ENCODE measurements at regions not wholly inside any gene's neighbourhood (a gene's known extent, or its start where the extent isn't known, plus 50 kb on each side); places are given as distances from the start of the nearest gene placed in this dataset.

DNA sequence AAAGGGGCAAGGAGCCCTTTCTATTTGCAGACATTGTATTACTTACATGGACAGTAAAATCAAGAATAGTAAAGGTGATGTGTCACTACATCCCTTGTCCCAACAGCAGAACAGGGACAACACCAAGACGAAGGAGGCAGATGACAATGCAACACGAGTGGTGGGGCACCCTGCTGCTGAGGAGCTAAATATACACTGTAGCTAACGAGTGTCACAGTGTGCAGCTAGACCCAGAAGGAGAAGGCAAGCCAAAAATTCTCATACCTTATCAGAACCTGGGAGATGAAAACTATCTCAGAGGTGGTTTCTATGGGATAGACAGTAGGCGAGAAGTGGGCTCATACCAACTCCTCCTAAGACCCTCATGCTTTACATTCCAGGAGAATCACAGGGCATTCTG lies 518.4 kb upstream of the LRRTM1 start:
- no peaks in the 10 kb centered on the region for H3K27me3 ChIP-seq (ENCODE audit: insufficient read depth, low read length)
- H3K4me1 ChIP-seq (ENCODE audit: control insufficient read depth, insufficient read depth, low read length, unreplicated experiment), result no peaks in the 10 kb centered on the region
- no peaks in the 10 kb centered on the region for H3K36me3 ChIP-seq (ENCODE audit: insufficient read depth, low read length)
- H3K27ac ChIP-seq (ENCODE audit: low read depth, low read length), result no peak overlapping the region
- H3K79me2 ChIP-seq (ENCODE audit: control insufficient read depth, insufficient read depth, low read length, unreplicated experiment), result no peaks in the 10 kb centered on the region
- H2AFZ ChIP-seq (ENCODE audit: low read length, unreplicated experiment), result no peak overlapping the region
- H3K4me3 ChIP-seq (ENCODE audit: low read depth, low read length), result no peak overlapping the region

DNA sequence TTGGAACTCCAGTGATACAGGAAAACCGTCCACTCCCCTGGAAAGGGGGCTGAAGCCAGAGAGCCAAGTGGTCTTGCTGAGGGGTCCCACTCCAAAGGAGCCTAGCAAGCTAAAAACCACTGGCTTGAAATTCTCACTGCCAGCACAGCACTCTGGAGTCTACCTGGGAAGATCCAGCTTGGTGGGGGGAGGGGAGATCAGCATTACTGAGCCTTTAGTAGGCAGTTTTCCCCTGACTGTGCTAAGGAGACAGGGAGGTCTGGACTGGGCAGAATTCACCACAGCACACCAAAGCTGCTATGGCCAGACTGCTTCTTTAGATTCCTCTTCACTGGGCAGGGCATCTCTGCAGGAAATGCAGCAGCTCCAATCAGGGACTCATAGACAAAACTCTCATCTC lies 510.7 kb upstream of the LRRTM1 start:
- Histone ChIP-seq H2AFZ (ENCODE audit: low read length, unreplicated experiment) (no peak overlapping the region), H3K79me2 (ENCODE audit: control insufficient read depth, insufficient read depth, low read length, unreplicated experiment) (no peaks in the 10 kb centered on the region), H3K4me1 (ENCODE audit: control insufficient read depth, insufficient read depth, low read length, unreplicated experiment) (no peaks in the 10 kb centered on the region), H3K36me3 (ENCODE audit: insufficient read depth, low read length) (no peaks in the 10 kb centered on the region), H3K4me3 (ENCODE audit: low read depth, low read length) (no peak overlapping the region), H3K27me3 (ENCODE audit: insufficient read depth, low read length) (no peaks in the 10 kb centered on the region), H3K27ac (ENCODE audit: low read depth, low read length) (no peak overlapping the region)

DNA sequence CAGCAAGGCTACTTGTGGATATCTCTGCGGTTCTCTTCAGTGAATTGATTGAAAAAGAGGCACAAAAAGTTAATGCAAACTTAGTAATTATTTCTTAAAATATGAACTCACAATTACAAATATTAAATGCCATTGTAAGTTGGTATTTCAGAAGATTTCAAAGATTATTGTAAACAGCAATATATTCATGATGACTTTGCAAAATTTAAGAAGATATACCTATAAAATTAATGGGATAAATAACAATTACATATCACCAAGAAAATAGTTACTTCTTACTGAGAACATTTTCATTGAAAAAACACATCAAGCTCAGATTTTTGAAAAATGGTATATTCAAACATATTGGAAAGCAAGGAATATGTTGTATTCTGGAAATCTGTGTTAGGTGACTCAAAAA lies 482.0 kb upstream of the LRRTM1 start:
- H3K27me3 ChIP-seq (ENCODE audit: insufficient read depth, low read length), result no peaks in the 10 kb centered on the region
- H2AFZ ChIP-seq (ENCODE audit: low read length, unreplicated experiment), result no peak overlapping the region
- no peaks in the 10 kb centered on the region for H3K79me2 ChIP-seq (ENCODE audit: control insufficient read depth, insufficient read depth, low read length, unreplicated experiment)
- no peaks in the 10 kb centered on the region for H3K4me1 ChIP-seq (ENCODE audit: control insufficient read depth, insufficient read depth, low read length, unreplicated experiment)
- no peak overlapping the region for H3K4me3 ChIP-seq (ENCODE audit: low read depth, low read length)
- H3K36me3 ChIP-seq (ENCODE audit: insufficient read depth, low read length), result no peaks in the 10 kb centered on the region
- no peak overlapping the region for H3K27ac ChIP-seq (ENCODE audit: low read depth, low read length)

DNA sequence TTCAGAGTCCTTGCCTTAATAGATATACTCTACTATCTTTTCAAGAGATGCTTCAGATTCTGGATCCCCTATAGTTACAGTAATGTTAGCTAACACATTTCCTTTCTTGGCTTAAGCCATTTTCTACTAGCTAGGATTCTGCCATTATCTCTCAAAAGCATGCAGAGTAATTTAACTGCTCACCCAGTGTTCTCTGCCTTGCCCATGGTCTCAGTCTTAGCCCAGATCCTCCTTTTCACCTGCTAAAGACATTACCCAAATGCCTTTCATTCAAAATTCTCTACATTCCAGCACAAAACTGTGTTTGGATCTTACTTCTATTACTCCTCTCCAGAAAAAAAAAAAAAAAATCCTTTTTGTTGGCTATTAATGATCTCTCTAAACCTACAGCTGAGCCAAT lies 474.2 kb upstream of the LRRTM1 start:
- Histone ChIP-seq H3K4me3 (ENCODE audit: low read depth, low read length) (no peak overlapping the region), H2AFZ (ENCODE audit: low read length, unreplicated experiment) (no peak overlapping the region), H3K27me3 (ENCODE audit: insufficient read depth, low read length) (no peaks in the 10 kb centered on the region), H3K79me2 (ENCODE audit: control insufficient read depth, insufficient read depth, low read length, unreplicated experiment) (no peaks in the 10 kb centered on the region), H3K4me1 (ENCODE audit: control insufficient read depth, insufficient read depth, low read length, unreplicated experiment) (no peaks in the 10 kb centered on the region), H3K27ac (ENCODE audit: low read depth, low read length) (no peak overlapping the region), H3K36me3 (ENCODE audit: insufficient read depth, low read length) (no peaks in the 10 kb centered on the region)

DNA sequence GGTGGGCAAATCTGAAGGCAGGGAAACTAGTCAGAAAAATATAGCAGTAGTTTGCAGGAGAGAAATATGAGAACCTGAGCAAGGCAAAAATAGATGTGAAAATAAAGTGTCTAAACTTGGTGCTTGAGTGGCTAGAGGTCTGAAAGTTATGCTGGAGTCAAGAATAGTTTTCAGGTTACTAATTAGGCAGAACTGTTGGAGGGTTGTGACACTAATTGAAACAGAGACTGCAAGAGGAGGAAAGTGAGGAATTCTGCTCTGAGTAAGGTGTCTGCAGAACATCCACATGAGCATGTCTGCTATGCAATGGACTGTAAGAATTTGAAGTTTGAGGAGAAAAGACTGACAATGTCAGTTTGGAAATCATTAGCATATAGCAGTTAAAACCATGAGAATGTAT lies 444.0 kb upstream of the LRRTM1 start:
- H2AFZ ChIP-seq (ENCODE audit: low read length, unreplicated experiment), result no peak overlapping the region
- no peak overlapping the region for H3K4me3 ChIP-seq (ENCODE audit: low read depth, low read length)
- H3K36me3 ChIP-seq (ENCODE audit: insufficient read depth, low read length), result no peaks in the 10 kb centered on the region
- H3K79me2 ChIP-seq (ENCODE audit: control insufficient read depth, insufficient read depth, low read length, unreplicated experiment), result no peaks in the 10 kb centered on the region
- no peaks in the 10 kb centered on the region for H3K4me1 ChIP-seq (ENCODE audit: control insufficient read depth, insufficient read depth, low read length, unreplicated experiment)
- no peaks in the 10 kb centered on the region for H3K27me3 ChIP-seq (ENCODE audit: insufficient read depth, low read length)
- H3K27ac ChIP-seq (ENCODE audit: low read depth, low read length), result no peak overlapping the region

DNA sequence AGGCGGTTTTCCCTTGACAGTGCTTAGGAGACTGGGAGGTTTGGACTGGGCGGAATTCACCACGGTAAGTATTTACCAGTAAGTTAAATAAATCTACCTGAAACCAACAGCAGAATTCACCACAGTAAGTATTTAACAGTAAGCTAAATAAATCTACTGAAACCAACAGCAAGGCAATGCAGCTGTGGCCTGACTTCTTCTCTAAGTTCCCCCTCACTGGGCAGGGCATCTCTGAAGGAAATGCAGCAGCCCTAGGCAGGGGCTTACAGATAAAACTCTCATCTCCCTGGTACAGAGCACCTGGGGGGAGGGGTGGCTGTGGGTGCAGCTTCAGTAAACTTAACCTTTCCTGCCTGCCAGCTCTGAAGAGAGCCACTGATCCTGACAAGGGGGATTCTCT lies 432.5 kb upstream of the LRRTM1 start:
- no peak overlapping the region for H3K4me3 ChIP-seq (ENCODE audit: low read depth, low read length)
- no peaks in the 10 kb centered on the region for H3K79me2 ChIP-seq (ENCODE audit: control insufficient read depth, insufficient read depth, low read length, unreplicated experiment)
- no peaks in the 10 kb centered on the region for H3K27me3 ChIP-seq (ENCODE audit: insufficient read depth, low read length)
- no peak overlapping the region for H2AFZ ChIP-seq (ENCODE audit: low read length, unreplicated experiment)
- no peaks in the 10 kb centered on the region for H3K36me3 ChIP-seq (ENCODE audit: insufficient read depth, low read length)
- no peak overlapping the region for H3K27ac ChIP-seq (ENCODE audit: low read depth, low read length)
- H3K4me1 ChIP-seq (ENCODE audit: control insufficient read depth, insufficient read depth, low read length, unreplicated experiment), result no peaks in the 10 kb centered on the region

DNA sequence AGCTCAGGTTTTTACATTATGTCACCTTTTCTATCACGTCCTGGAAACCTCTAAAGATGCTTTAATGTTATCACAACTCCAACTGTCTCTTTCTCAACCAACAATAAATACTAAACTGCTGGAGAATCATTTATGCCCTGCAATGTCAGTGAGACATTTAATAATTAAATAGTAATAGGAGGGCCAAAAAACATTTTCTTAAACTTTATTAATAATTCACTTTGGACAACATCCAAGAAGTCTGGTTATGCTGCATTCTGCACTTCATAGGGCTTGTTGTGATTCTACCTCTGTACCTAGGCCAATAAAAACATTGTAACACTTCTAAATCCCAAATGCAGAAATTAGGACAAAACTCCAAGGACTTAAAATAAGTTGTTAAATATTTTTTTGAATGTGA lies 420.4 kb upstream of the LRRTM1 start:
- no peak overlapping the region for H3K4me3 ChIP-seq (ENCODE audit: low read depth, low read length)
- no peaks in the 10 kb centered on the region for H3K27me3 ChIP-seq (ENCODE audit: insufficient read depth, low read length)
- no peaks in the 10 kb centered on the region for H3K79me2 ChIP-seq (ENCODE audit: control insufficient read depth, insufficient read depth, low read length, unreplicated experiment)
- no peaks in the 10 kb centered on the region for H3K4me1 ChIP-seq (ENCODE audit: control insufficient read depth, insufficient read depth, low read length, unreplicated experiment)
- no peak overlapping the region for H3K27ac ChIP-seq (ENCODE audit: low read depth, low read length)
- no peak overlapping the region for H2AFZ ChIP-seq (ENCODE audit: low read length, unreplicated experiment)
- no peaks in the 10 kb centered on the region for H3K36me3 ChIP-seq (ENCODE audit: insufficient read depth, low read length)

DNA sequence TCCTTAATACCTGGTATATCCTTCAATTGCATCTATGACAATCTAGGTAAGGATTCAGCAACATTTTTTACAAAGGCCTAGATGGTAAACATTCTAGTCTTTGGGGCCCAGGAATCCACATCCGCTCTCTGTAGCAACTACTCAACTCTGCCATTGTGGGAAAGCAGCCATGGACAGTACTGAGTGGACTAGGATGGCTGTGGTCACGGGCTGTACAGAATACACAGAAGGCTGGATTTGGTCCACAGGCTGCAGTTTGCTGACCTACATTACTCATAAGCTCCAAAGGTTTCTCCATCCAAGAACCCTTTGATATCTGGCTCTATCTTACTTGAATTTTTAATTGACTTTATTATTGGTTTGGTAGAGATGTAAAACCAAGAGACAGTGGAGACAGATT lies 418.3 kb upstream of the LRRTM1 start:
- no peak overlapping the region for H2AFZ ChIP-seq (ENCODE audit: low read length, unreplicated experiment)
- no peaks in the 10 kb centered on the region for H3K79me2 ChIP-seq (ENCODE audit: control insufficient read depth, insufficient read depth, low read length, unreplicated experiment)
- H3K27ac ChIP-seq (ENCODE audit: low read depth, low read length), result no peak overlapping the region
- H3K4me3 ChIP-seq (ENCODE audit: low read depth, low read length), result no peak overlapping the region
- H3K4me1 ChIP-seq (ENCODE audit: control insufficient read depth, insufficient read depth, low read length, unreplicated experiment), result no peaks in the 10 kb centered on the region
- no peaks in the 10 kb centered on the region for H3K27me3 ChIP-seq (ENCODE audit: insufficient read depth, low read length)
- no peaks in the 10 kb centered on the region for H3K36me3 ChIP-seq (ENCODE audit: insufficient read depth, low read length)

DNA sequence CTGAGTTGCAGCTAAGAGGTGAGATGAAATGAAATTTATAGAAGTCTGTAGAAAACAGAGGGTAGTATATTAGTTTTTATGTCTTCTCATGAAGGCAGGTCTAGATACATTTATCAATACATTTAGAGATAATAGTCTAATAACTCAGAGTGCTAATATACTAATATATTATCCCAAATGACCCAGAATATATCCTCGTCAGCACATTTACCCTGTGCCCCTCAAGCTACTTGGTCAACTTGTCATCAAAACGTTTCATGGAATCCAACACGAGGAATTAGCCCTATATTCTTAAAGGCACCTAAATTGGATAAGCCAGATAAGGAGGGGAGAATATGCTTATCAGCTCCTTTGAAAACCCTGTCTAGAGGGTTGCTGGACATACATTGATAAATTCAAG lies 415.1 kb upstream of the LRRTM1 start:
- Histone ChIP-seq H2AFZ (ENCODE audit: low read length, unreplicated experiment) (no peak overlapping the region), H3K27me3 (ENCODE audit: insufficient read depth, low read length) (no peaks in the 10 kb centered on the region), H3K4me3 (ENCODE audit: low read depth, low read length) (no peak overlapping the region), H3K4me1 (ENCODE audit: control insufficient read depth, insufficient read depth, low read length, unreplicated experiment) (no peaks in the 10 kb centered on the region), H3K79me2 (ENCODE audit: control insufficient read depth, insufficient read depth, low read length, unreplicated experiment) (no peaks in the 10 kb centered on the region), H3K36me3 (ENCODE audit: insufficient read depth, low read length) (no peaks in the 10 kb centered on the region), H3K27ac (ENCODE audit: low read depth, low read length) (no peak overlapping the region)

DNA sequence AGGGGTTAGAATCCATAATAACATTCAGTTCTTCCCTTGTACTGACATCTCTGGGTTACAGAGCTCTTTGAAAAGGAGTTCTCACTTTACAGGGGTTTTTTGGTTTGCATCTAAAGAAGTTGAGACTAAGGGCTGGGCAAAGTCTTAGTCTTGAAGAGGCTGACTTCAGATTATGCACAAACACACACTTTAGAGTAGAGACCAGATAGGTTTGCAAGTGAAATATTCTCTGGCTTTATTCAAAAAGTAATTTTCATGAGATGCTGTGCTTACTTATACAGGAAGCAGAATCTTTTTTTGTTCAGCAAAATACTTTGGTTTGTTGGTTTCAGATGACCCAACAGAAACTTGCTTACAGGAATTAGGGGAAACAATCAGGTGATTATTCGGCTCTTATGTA lies 410.9 kb upstream of the LRRTM1 start:
- Histone ChIP-seq H2AFZ (ENCODE audit: low read length, unreplicated experiment) (no peak overlapping the region), H3K27ac (ENCODE audit: low read depth, low read length) (no peak overlapping the region), H3K4me3 (ENCODE audit: low read depth, low read length) (no peak overlapping the region)

DNA sequence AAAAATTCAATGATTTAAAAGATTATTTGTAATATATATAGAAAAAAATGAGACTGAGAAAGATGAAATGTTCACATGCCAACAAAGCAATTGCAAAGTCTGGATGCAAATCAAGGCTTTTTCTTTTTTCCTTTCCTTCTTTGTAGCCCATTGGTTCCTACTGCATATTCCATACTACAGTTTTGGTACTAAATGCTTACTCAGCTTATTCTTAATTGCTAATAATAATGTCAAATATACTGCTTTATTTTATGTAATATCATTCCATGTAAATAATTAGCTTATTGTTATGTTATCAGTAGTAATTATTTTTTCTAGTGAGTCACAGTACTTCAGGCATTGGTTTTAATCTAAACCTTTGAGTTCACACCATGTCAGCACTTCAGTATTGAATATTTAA lies 407.4 kb upstream of the LRRTM1 start:
- H3K4me1 ChIP-seq (ENCODE audit: control insufficient read depth, insufficient read depth, low read length, unreplicated experiment), result no peaks in the 10 kb centered on the region
- H3K36me3 ChIP-seq (ENCODE audit: insufficient read depth, low read length), result no peaks in the 10 kb centered on the region
- H3K4me3 ChIP-seq (ENCODE audit: low read depth, low read length), result no peak overlapping the region
- no peaks in the 10 kb centered on the region for H3K27me3 ChIP-seq (ENCODE audit: insufficient read depth, low read length)
- H3K79me2 ChIP-seq (ENCODE audit: control insufficient read depth, insufficient read depth, low read length, unreplicated experiment), result no peaks in the 10 kb centered on the region
- no peak overlapping the region for H2AFZ ChIP-seq (ENCODE audit: low read length, unreplicated experiment)
- H3K27ac ChIP-seq (ENCODE audit: low read depth, low read length), result no peak overlapping the region

More for the DNA sequence above, 410.9 kb upstream of the LRRTM1 start:
- Histone ChIP-seq H3K79me2 (ENCODE audit: control insufficient read depth, insufficient read depth, low read length, unreplicated experiment) (no peaks in the 10 kb centered on the region), H3K4me1 (ENCODE audit: control insufficient read depth, insufficient read depth, low read length, unreplicated experiment) (no peaks in the 10 kb centered on the region), H3K36me3 (ENCODE audit: insufficient read depth, low read length) (no peaks in the 10 kb centered on the region), H3K27me3 (ENCODE audit: insufficient read depth, low read length) (no peaks in the 10 kb centered on the region)

DNA sequence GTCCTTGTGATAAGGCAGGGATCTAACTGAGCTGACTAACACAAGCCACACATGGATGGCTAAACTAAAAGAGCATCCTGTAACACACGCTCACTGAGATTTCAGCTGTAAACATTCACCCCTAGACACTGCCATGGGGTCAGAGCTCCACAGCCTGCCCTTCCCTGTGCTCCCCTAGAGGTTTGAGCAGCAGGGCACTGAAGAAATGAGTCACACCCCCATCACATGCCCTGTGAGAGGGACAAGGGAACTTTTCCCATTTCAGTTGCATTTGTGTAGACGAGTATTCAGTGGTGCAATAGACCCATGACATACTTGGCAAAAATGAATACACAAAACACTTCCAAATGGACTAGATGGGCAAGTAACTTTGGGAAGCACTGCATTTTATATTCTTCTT lies 402.4 kb upstream of the LRRTM1 start:
- no peak overlapping the region for H3K4me3 ChIP-seq (ENCODE audit: low read depth, low read length)
- H3K27me3 ChIP-seq (ENCODE audit: insufficient read depth, low read length), result no peaks in the 10 kb centered on the region
- no peaks in the 10 kb centered on the region for H3K4me1 ChIP-seq (ENCODE audit: control insufficient read depth, insufficient read depth, low read length, unreplicated experiment)
- H3K36me3 ChIP-seq (ENCODE audit: insufficient read depth, low read length), result no peaks in the 10 kb centered on the region
- H3K79me2 ChIP-seq (ENCODE audit: control insufficient read depth, insufficient read depth, low read length, unreplicated experiment), result no peaks in the 10 kb centered on the region
- H2AFZ ChIP-seq (ENCODE audit: low read length, unreplicated experiment), result no peak overlapping the region
- no peak overlapping the region for H3K27ac ChIP-seq (ENCODE audit: low read depth, low read length)
